Epidermal melanocyte (primary cell): ENCODE measurements at regions not wholly inside any gene's neighbourhood (a gene's known extent, or its start where the extent isn't known, plus 50 kb on each side); places are given as distances from the start of the nearest gene placed in this dataset.

Experiments used
- DNase-seq: peaks from one replicate; pipeline ENCODE4 v3.0.0; 2011; ENCODE audit warnings: low spot score; ENCODE audit not compliant: insufficient read length

GRCh38 chr2:176677746-176678265 lies 408.6 kb downstream of the MTX2 start:
- DNase-seq: peak; percentile 30

- no peak for DNase-seq
Measured at GRCh38 chr2:176678571-176678970, 409.3 kb downstream of the MTX2 start.

DNA sequence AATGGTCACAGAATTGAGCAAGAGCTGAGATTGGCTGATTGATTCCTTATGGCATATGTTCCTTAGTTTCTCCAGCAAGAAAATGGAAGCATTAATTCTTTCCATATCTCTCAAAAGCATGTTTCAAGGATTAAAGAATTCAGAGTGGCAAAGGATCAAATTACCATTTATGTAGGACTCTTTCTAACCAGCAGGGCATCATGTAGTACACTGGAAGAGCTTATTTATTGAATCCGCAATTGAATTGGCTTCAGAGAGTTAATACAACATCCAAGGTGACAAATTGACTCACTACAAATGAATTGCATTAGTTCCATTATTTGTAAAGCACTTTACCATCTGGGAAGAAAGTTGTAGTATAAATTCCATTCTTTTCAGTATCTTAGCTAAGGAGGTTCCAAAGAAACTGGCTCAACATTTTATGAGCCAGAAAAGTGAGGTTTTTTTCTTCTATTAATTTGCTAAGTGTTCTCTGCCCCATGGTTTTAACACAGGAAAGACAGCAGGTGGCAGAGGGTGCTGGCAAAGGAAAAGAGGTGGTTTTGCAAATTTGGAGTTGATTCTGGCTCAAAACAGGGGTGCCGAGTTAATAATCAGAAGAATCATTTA lies 409.9 kb downstream of the MTX2 start:
- no peak for DNase-seq

DNA sequence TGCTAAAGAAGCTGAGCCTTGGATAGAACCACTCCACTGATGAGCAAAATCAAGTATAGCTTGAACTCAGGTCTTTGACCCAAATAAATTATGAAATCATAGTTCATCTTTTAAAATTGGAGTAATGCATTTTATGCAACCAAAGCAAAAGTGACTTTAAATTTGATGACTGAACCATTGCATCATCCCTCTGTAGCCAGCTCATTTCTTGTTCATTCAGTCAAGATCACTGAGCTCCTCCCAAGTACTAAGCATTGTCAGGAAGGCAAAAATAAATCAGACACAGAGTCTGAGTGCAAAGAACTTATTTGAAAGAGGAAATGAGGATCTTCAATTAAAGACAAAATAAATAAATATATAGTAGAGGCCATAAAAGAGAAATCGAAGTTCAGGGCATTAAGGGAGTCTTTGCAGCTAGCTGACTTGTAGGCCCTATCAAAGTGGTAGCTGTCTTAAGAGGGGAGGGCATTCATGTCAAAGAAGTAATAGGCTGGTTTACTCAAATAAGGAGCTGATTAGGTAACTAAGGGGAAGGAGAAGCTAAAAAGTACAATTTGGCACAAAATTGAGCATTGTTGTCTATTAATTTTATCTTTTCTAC lies 411.8 kb downstream of the MTX2 start:
- no peak for DNase-seq

GRCh38 chr2:176681584-176682115 lies 412.4 kb downstream of the MTX2 start:
- no peak for DNase-seq

- DNase-seq: no peak
Measured at GRCh38 chr2:176682278-176682677, 413.0 kb downstream of the MTX2 start.

DNA sequence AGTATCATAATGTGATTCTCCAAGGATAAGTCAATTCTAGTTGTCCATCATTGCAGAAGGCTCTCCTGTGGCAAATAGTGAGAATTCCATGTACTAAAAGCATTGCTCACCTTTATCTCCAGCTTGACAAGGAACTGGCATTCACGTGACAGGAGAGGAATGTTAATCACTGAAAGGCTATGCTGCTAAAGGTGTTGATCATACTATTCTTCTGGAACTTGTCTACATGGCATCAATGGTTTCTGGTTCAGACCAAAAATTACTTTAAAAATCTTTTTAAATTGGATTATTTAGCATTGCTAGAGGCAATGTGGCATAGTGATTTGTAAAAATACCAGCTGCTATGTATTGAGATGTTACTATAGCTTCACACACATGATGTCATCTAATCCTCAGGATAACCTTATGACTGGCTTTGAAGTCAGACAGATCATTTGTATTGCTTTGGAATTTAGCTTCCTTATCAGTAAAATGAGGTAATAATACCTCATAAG lies 414.4 kb downstream of the MTX2 start:
- DNase-seq: no peak

DNA sequence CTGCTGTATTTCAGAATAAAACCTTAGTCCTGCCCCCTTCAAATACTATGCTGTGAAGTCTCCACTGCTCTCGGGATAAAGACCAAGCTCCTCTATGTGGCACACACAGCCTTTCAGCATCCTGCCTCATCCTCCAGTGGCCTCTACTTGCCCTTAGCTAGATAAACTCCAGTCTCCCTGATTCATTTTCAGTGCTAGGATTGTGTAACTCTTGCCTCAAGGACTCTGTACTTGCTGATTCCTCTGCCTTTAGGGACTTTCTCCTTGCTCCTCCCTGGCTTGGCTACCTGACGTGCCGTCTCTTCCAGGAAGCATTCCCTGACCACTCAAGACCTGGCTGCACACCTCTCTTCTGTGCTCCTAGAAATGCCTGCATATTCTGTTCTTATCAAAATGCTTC lies 416.7 kb downstream of the MTX2 start:
- DNase-seq: no peak

DNA sequence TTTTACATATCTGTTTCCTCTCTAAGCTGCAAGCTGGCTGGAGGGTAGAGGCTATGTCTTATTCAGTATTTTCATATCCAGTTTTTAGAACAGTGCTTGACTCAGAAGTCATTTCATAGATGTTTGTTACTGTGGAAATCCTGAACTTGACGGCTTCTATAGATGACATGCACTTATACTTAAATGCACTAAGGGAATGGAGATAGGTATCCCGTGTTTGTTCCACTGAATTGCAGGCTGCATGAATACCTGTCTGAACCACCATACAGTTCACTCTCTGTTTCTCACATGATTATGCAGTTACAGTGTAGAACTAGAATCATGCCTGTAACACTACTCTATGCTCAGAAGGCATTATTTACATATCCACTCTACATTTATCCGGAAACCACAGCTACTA lies 417.1 kb downstream of the MTX2 start:
- DNase-seq: no peak

- no peak for DNase-seq
Measured at GRCh38 chr2:176687342-176687741, 418.1 kb downstream of the MTX2 start.

GRCh38 chr2:176687944-176688343 lies 418.7 kb downstream of the MTX2 start:
- no peak for DNase-seq

GRCh38 chr2:176689711-176690110 lies 420.5 kb downstream of the MTX2 start:
- DNase-seq: no peak

DNA sequence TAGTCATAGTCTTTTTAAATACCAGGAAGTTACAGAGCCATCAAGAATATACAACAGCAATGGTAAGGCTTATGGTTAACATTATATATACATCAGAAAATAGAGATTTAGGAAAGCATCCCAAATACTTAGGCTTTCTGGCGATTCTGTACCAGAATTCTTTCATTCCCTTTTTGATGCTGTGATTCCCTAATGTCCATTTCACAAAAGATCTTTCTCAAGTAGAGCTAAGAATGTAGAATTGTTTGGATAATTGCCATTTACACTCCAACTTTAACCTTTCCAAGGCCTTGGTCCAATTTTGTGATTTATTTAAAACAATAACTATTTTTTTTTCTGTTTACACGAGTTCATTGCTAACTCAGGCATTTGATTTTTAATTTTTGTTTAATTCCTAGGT lies 422.2 kb downstream of the MTX2 start:
- DNase-seq: no peak

- DNase-seq: no peak
Measured at GRCh38 chr2:176692533-176692932, 423.3 kb downstream of the MTX2 start.

- no peak for DNase-seq
Measured at GRCh38 chr2:176699098-176699497, 429.9 kb downstream of the MTX2 start.

GRCh38 chr2:176699644-176700043 lies 430.4 kb downstream of the MTX2 start:
- no peak for DNase-seq

DNA sequence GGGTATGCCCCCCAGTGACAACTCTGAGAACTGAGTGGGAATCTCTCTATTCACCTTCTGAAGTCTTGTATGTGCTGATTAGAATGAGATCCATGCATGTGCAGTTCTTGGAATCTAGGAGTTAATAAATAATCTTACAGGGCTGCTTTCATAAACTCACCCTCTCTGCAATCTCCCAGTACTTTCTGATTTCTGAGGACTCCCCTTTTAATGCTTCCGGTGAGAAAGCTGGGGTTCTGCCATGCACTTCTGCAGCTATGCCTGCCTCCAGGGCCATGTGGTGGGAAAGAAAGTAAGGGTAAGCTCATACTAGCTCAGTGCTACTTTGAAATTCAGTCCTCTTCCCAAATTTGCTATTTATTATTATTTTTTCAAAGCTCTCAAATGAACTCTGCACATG lies 432.9 kb downstream of the MTX2 start:
- no peak for DNase-seq

- DNase-seq: no peak
Measured at GRCh38 chr2:176704282-176704858, 435.1 kb downstream of the MTX2 start.

DNA sequence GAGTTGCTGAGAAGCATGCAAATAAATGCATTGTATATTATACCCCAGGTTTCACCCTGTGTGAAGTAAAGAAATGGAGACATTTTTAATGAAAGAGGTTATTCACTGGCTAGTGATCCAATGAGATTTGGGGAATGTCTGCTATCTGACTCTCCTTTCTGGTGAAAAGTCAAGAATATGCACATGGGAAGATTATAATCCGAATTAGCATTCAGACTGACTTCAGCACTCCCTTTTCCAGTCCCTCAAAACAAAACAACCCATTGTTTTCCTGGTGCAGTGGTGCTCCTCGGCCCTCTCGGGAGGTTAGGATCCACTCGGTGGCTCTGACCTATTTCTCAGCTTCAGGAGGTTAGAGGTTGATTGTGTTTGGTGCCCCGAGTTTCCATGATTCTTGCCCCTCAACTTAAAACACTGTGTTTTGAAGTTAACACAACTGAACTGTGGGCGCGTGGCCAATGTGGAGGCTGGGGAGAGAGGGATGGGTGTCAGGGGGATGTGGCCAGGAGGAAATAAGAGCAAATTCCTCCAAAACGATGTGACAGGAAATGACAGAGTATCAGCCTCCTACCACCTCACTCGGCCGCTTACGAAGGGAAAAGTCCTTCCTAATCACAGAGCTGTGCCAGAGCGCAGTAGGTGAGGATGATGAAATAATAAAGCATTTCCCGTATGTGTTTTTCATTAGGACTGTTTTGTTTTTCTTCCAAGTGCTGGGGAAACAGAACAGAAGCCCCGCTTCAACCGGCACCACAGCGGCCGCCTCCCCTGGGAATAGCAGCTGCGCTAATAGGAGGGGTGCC lies 440.1 kb downstream of the MTX2 start:
- DNase-seq: no peak

DNA sequence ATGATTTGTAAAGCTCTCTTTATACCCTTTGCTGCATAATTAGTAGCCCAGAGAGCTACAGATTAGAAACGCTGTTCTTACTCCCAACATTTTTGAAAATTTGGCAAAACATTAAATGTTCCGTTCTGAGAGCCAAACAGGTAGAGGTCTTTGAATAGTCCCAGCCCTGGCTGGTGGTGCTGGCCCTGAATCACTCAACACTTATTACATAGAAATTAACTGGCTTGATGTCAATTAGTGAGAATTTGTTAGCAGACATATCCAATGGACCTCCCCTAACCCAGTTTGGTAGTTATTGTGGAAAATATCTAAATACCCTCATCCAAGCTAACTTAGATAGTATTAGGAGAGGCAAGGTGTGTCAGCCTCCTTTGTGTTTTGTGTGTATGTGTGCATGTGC lies 440.7 kb downstream of the MTX2 start:
- no peak for DNase-seq

DNA sequence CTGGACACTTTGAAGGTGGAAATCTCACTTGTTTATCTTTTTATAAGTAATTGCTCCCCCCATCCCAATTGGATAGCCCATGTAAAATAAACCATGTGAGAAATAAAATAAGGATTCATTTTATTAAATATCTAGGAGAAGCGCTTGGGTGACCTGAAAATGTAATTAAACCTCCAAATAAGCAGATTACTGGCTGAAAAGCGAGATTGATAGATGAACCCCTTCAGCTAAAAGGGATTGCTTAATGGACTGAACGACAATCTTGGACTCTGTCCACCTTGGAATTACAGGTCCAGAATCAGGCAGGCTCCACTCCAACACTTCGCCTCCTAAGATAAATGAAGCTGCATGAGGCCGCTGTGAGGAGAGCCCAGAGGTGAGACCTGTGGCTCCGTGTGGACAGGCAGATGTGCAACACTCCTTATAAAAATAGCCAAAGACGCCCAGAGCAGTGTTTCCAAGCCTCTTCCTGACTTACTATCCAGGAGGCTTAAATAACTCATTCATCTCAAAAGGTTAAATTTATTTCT lies 441.5 kb downstream of the MTX2 start:
- DNase-seq: no peak
